Endothelial cell of umbilical vein (primary cell): ENCODE measurements at regions not wholly inside any gene's neighbourhood (a gene's known extent, or its start where the extent isn't known, plus 50 kb on each side); places are given as distances from the start of the nearest gene placed in this dataset.

Experiments
- BruUV-seq: library from RNA; stranded (reverse); fragments of 400-500 nt; replicated peaks from 2 replicates; lab custom pipeline; 2021; lab: Mats Ljungman, UMichigan
- CTCF ChIA-PET: fragments of 300-600, 350-600 bp; sonication (Branson Sonifier 250); formaldehyde crosslinking; loops from one replicate; lab custom pipeline; 2021; ENCODE audit warnings: antibody characterized with exemption, inconsistent platforms; lab: Charles Lee
- POLR2A ChIA-PET: fragments of 300-600, 350-600 bp; sonication (Branson Sonifier 250); formaldehyde crosslinking; loops from one replicate; lab custom pipeline; 2021; ENCODE audit warnings: antibody characterized with exemption, inconsistent platforms; lab: Charles Lee
- DNase-seq: peaks from one replicate; pipeline ENCODE4 v3.0.0-alpha.2; 2011; ENCODE audit warnings: low read depth, low spot score
- FAIRE-seq: peaks from 2 replicates; lab custom pipeline; 2011; peaks lifted over from hg19 to GRCh38; lab: Jason Lieb, UNC
- H2AFZ ChIP-seq: 2 replicates; pipeline ENCODE4 v1.6.0; 2012; ENCODE audit warnings: low read depth, low read length, control low read depth, inconsistent platforms
- H3K27ac ChIP-seq: 2 replicates; pipeline ENCODE4 v1.5.1; 2011; ENCODE audit warnings: low read depth, mild to moderate bottlenecking, control low read depth, low read length, moderate library complexity; ENCODE audit not compliant: insufficient read depth
- H3K27me3 ChIP-seq, 2 experiments: 2 replicates each; pipeline versions ENCODE4 v1.6.0 to v1.6.1; 2011; ENCODE audit warnings: low read length in 2 of 2, mixed read lengths in 1 of 2; ENCODE audit not compliant: control insufficient read depth in 2 of 2, insufficient read depth in 2 of 2
- H3K36me3 ChIP-seq, 2 experiments: 2 replicates in 1 of 2; 3 replicates in 1 of 2; pipeline ENCODE4 v1.5.1; 2011; ENCODE audit warnings: low read length in 2 of 2, mild to moderate bottlenecking in 1 of 2, moderate library complexity in 1 of 2; ENCODE audit not compliant: control insufficient read depth in 2 of 2, insufficient read depth in 2 of 2; ENCODE audit errors: extremely low read depth in 1 of 2
- H3K4me1 ChIP-seq: 3 replicates; pipeline ENCODE4 v1.5.1; 2011; ENCODE audit warnings: mild to moderate bottlenecking, low read length; ENCODE audit not compliant: control insufficient read depth, insufficient read depth; ENCODE audit errors: extremely low read depth
- H3K4me2 ChIP-seq: 2 replicates; pipeline ENCODE4 v1.6.1; 2011; ENCODE audit warnings: low read length, control low read depth, mixed read lengths; ENCODE audit not compliant: insufficient read depth
- H3K4me3 ChIP-seq, 3 experiments: fragments of 200-600 bp in 1 of 3; sonication (generic), shearing (Covaris generic) in 1 of 3; replicated peaks in 1 of 3; 2 replicates each; pipeline ENCODE4 v1.5.1; 2011 to 2016; ENCODE audit warnings: control low read depth in 3 of 3, low read length in 3 of 3, mild to moderate bottlenecking in 2 of 3, inconsistent platforms in 1 of 3, low read depth in 1 of 3, moderate library complexity in 1 of 3; ENCODE audit not compliant: insufficient read depth in 1 of 3
- H3K79me2 ChIP-seq: 2 replicates; pipeline ENCODE4 v1.6.0; 2012; ENCODE audit warnings: low read length, inconsistent platforms; ENCODE audit not compliant: control insufficient read depth, insufficient read depth
- H3K9ac ChIP-seq: replicated peaks from 2 replicates; pipeline ENCODE3; 2011; ENCODE audit warnings: low read length, control low read depth; ENCODE audit not compliant: insufficient read depth; ENCODE audit errors: extremely low read depth
- H3K9me1 ChIP-seq: replicated peaks from 3 replicates; pipeline ENCODE4 v1.6.0; 2011; ENCODE audit warnings: mild to moderate bottlenecking, low read length; ENCODE audit not compliant: control insufficient read depth, insufficient read depth; ENCODE audit errors: extremely low read depth
- H3K9me3 ChIP-seq: replicated peaks from 2 replicates; pipeline ENCODE4 v1.5.1; 2012; ENCODE audit warnings: low read length, inconsistent platforms; ENCODE audit not compliant: control insufficient read depth, insufficient read depth
- H4K20me1 ChIP-seq: replicated peaks from 2 replicates; pipeline ENCODE3; 2011; ENCODE audit warnings: mild to moderate bottlenecking, low read length; ENCODE audit not compliant: control insufficient read depth, insufficient read depth; ENCODE audit errors: extremely low read depth
- CTCF ChIP-seq, 2 donors: IDR thresholded peaks; 1 replicate in 1 of 2; 2 replicates in 1 of 2; pipeline ENCODE4 v1.5.1; 2011; ENCODE audit warnings: low read length in 2 of 2, mild to moderate bottlenecking in 2 of 2, moderate library complexity in 2 of 2, control low read depth in 1 of 2, inconsistent platforms in 1 of 2, low read depth in 1 of 2; ENCODE audit not compliant: insufficient read depth in 1 of 2; ENCODE audit errors: extremely low read depth in 1 of 2
- EZH2 ChIP-seq: IDR thresholded peaks from 2 replicates; pipeline ENCODE4 v1.6.1; 2012; ENCODE audit warnings: borderline replicate concordance, low read depth, mild to moderate bottlenecking, moderate library complexity, low read length, inconsistent platforms; ENCODE audit not compliant: severe bottlenecking
- FOS ChIP-seq: IDR thresholded peaks from 2 replicates; pipeline ENCODE4 v1.6.1; 2011; ENCODE audit warnings: mild to moderate bottlenecking, low read length, moderate library complexity, borderline replicate concordance; ENCODE audit not compliant: insufficient read depth
- GATA2 ChIP-seq: IDR thresholded peaks from 2 replicates; pipeline ENCODE4 v1.7.0; 2011; ENCODE audit warnings: low read depth, mild to moderate bottlenecking, moderate library complexity, mixed read lengths, low read length; ENCODE audit not compliant: insufficient read length, insufficient read depth
- JUN ChIP-seq: IDR thresholded peaks from 2 replicates; pipeline ENCODE4 v1.6.1; 2011; ENCODE audit warnings: borderline replicate concordance, low read depth; ENCODE audit not compliant: insufficient read length, insufficient read depth
- MAX ChIP-seq: IDR thresholded peaks from 2 replicates; pipeline ENCODE4 v1.6.1; 2011; ENCODE audit not compliant: insufficient read depth, insufficient read length
- MYC ChIP-seq: IDR thresholded peaks from one replicate; pipeline ENCODE4 v1.6.1; 2011; ENCODE audit warnings: mild to moderate bottlenecking, low read depth, low read length
- POLR2A ChIP-seq: IDR thresholded peaks from 2 replicates; pipeline ENCODE4 v1.6.1; 2012; ENCODE audit warnings: low read depth, mild to moderate bottlenecking, control low read depth, low read length
- POLR2AphosphoS5 ChIP-seq: IDR thresholded peaks from 2 replicates; pipeline ENCODE4 v1.6.1; 2012; ENCODE audit warnings: low read depth, mild to moderate bottlenecking, control low read depth, low read length, moderate library complexity; ENCODE audit not compliant: insufficient read depth
- dilution Hi-C: fragments of 300-500 bp; cut with MboI; formaldehyde crosslinking; loops from one replicate; pipeline ENCODE4 v1.15.0; 2019; ENCODE audit warnings: low sequenced_read_pairs; ENCODE audit not compliant: extremely low pct_ligation_motif_present
- intact Hi-C: fragments of 100-400 bp; cut with micrococcal nuclease; formaldehyde crosslinking; loops from one replicate; pipeline ENCODE4 v1.10.0; 2022

GRCh38 chr2:62334009-62334408, 138.1 kb downstream of the B3GNT2 start:
- ChIA-PET POLR2A (no interaction called here), CTCF (interaction anchor here (1.4 kb wide), 1 partner anchor 13 kb away, joined by 4 read pairs; no protein-coding TSS in a partner anchor)
- dilution Hi-C loops = no loop called here
- Histone ChIP-seq H3K9me3 (no peaks in the 10 kb centered on the region), H3K4me3 (no peak overlapping the region), H3K4me1 (no peaks in the 10 kb centered on the region), H3K9ac (no peak overlapping the region), H3K36me3 (no peaks in the 10 kb centered on the region), H3K27ac (no peak overlapping the region), H4K20me1 (no peaks in the 10 kb centered on the region), H2AFZ (no peak overlapping the region), H3K4me2 (no peak overlapping the region), H3K79me2 (no peaks in the 10 kb centered on the region), H3K9me1 (no peaks in the 10 kb centered on the region), H3K27me3 (no peaks in the 10 kb centered on the region)
- FAIRE-seq = no peak
- BruUV-seq = no TSS peak
- no peak for DNase-seq
- TF ChIP-seq CTCF (IDR thresholded peaks at IDR 0.05; ENCODE audit: extremely low read depth in 1 of 2, insufficient read depth in 1 of 2, low read depth in 1 of 2, low read length in 2 of 2) (no peak), FOS (no peak), POLR2A (no peak), JUN (no peak), MYC (no peak), POLR2AphosphoS5 (no peak), MAX (no peak), GATA2 (no peak), EZH2 (no peak)
- intact Hi-C loops = no loop called here
